NT2/D1 (cell line): ENCODE measurements at regions not wholly inside any gene's neighbourhood (a gene's known extent, or its start where the extent isn't known, plus 50 kb on each side); places are given as distances from the start of the nearest gene placed in this dataset.

Experiments used
- SUZ12 ChIP-seq: IDR thresholded peaks from 2 replicates; pipeline ENCODE4 v1.6.1; 2011; ENCODE audit not compliant: insufficient read length, insufficient read depth; ENCODE audit errors: extremely low read depth
- YY1 ChIP-seq: IDR thresholded peaks from 2 replicates; pipeline ENCODE4 v1.6.1; 2011; ENCODE audit not compliant: insufficient read length, insufficient read depth
- ZNF274 ChIP-seq: IDR thresholded peaks from 2 replicates; pipeline ENCODE4 v1.6.1; 2011; ENCODE audit warnings: mild to moderate bottlenecking, low read depth, low read length

GRCh38 chr7:145053781-145054180 is 217.9 kb upstream of the TPK1 start:
- TF ChIP-seq YY1 (no peak), ZNF274 (no peak), SUZ12 (no peak)
